Right renal cortex interstitium (tissue), 3 donors: ENCODE measurements at regions not wholly inside any gene's neighbourhood (a gene's known extent, or its start where the extent isn't known, plus 50 kb on each side); places are given as distances from the start of the nearest gene placed in this dataset.

Experiments used
- DNase-seq, 3 donors: peaks; one replicate each; pipeline ENCODE4 v3.0.0-alpha.2; 2013; ENCODE audit warnings: low read depth in 3 of 3, low spot score in 2 of 3

DNA sequence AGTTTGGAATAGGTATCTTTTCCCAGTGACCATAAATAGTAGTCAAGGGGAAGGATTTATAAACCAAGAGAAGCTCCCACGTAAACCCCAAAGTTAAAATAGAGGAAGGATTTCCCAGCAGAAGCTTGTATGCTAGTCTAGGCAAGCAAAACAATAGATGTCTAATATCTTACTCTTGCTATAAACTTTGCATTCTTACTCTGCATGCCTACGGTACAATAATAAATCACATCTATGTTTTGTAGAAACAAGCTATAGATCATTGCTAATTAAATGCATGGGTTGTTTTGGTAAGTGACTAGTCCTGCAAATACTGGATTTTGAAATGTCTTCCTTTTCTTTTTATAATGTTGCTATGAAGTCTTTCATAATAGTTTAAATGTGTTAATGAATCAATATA is 585.5 kb downstream of the INHBA start:
- no peak for DNase-seq

DNA sequence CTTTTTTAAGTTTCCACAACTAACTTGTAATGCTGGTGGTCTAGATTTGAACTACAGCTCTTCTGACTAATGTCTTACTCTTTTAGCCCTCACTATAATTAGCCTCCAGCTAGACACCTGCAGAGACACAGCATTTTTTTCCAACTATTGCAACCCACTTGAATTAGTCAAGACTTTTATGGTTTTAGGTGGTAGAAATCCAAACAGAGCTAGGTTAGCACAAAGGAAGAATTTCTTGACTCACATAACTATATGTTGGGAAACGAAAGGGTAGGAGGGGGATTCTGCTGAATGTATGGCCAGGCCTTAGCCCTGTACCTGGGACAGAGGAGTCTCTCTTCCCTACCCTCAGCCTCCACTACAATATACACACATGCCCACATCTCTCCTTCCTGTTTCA is 586.1 kb downstream of the INHBA start:
- DNase-seq: no peak

DNA sequence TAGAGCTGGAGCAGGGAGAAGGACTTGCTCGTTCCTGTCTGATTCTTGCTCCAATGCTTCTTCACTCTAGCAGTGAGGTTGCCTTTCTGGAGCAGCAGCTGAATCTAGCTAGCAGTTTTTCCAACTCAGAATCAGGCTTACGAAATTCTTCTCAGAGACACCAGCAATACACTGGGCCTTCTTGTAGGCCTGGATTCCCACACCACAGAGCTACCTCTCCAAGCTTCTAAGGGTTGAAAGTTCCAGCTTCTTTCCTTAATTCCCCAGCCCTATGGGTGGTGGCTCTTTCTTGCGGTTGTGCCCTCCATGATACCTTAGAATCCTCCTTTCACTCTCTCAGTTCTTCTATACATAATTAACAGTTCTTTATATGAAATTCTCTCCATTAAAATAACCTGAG is 586.6 kb downstream of the INHBA start:
- DNase-seq: no peak

DNA sequence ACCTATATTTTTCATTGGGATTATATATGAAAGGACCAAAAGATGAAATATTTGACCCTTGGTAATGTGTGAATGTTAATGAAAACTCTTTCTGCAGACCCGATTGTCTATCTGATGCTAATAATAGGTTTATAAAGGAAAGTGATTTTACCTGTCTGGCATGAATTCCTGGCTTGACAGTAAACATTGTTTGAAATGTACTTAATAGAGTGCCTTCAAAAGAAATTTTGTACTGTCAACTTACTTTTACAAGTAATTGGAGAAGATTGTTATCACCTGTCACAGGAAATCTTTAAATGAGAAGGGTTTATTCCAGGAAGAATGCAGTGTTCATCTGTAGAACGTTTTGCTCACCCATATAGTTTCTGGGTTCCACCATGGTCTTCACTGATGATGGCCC is 588.2 kb downstream of the INHBA start:
- no peak for DNase-seq

DNA sequence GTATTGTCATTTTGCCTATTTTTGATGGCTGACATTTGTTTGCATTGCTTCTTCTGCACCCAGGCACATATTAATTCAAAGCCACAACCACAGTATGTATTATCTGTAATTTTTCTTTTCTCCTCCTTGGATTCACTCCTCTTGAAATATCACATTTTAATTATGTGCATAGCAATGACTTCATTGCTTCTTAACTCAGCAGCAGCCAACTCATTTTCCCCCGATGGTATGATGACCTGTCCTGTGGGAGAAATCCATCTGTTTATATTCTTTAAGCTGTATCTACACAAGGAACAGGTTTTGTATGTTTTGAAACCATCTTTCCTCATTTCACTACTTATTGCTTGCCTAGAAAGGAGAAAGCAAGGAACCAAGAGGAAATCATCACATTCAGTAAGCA is 588.8 kb downstream of the INHBA start:
- DNase-seq: no peak

DNA sequence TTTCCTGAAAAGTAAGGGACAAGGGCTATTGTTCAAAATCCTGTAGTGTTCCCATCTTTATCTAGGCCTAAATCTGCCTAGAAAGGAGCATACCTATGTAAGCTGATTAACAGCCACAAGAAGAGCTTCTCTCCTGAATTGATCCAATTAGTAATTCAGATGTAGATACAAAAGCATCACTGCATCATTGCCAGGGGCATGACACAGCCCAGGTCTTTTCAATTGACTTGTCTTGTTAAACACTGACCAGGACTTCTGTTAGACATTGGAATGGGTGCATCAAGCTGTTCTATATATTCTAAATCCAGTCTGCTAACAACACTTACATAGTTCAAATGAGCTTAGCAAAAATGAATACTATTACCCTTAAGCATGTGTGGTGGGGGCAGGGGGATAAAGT is 589.2 kb downstream of the INHBA start:
- no peak for DNase-seq

DNA sequence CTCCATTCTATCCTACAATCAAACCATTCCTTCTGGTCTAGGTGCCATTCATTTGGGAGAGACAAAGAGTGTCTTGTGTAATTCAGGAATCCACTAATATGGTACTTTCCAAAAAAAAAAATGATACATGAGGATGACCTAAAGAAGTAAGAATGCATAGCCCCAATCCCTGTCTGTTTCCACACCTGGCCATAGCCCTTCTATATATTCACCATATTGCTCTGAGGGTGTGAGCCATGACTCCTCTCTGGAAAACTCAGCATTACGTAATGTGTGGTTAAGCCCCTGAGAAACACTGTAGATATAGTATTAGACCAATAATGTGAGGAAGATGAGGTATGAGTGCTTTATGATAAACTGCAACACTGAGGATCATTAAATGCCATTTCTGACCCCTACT is 592.7 kb downstream of the INHBA start:
- DNase-seq: no peak

DNA sequence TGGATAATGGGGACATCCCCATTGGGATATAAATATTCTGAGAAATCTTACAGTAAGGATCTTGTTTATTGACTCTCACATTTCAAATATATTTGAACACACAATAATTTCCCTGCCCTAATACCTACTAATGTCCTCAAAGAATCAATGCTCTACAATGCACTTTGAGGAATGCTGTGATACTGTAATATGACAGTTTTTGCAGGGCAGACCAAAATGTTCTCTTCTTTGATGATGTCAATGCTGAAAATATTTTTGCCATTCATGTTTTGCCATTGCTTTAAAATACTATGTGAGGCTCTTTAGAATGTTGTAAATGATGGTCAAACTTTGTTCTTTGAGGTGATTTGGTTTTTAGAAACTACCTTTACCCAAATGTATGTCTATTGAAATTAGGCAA is 594.1 kb downstream of the INHBA start:
- DNase-seq: no peak

DNA sequence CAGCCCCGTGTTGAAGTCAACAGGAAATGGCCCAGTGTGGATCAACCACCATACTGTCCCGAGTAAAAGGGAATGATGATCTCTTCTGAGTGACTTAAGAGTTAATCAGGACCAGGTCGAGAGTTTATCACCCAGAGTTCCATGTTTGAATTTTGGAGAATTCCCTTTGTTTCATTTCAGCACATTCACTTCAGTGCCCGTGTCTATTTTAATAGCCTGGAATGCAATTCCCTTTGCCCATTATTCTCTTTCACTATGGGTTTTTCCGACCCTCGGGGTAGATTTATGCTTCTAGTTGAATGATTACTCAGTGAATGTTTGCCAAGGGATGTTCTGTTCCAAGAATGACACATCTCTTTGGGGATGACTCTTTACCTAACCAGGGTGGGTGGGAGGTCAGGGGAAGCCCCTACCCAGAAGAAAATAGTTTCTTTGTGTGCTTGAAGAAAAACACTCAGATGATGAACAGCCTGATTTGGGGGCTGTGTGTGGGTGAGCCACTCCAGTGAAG is 594.9 kb downstream of the INHBA start:
- no peak for DNase-seq

DNA sequence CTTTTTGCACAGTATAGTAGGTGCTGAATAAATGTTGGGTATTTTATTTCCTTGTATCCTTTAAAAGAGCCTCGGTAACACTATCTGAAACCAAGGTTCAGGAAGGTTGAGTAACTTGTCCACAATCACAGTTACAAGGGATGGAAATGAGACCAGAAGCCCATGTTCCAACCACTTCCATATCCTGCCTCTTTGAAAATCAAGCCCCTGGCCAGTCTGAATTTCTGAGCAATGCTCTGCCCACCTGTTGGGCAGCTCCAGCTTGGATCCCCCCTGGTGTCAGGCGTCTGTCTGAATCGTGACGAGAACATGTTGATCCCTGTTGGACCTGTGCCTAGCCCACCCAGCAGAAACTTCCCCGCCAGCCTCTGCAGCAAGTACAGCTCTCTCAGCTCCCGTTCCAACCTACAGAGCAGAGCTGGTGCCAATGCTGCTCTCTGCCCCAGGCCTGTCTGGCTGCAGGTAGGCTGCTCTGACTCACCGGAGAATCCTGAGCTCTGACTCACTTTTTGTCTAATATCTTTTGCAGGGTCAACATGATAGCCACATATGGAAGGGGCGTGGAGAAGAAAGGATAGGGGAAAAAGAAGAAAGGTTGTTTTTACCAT is 595.5 kb downstream of the INHBA start:
- no peak for DNase-seq

DNA sequence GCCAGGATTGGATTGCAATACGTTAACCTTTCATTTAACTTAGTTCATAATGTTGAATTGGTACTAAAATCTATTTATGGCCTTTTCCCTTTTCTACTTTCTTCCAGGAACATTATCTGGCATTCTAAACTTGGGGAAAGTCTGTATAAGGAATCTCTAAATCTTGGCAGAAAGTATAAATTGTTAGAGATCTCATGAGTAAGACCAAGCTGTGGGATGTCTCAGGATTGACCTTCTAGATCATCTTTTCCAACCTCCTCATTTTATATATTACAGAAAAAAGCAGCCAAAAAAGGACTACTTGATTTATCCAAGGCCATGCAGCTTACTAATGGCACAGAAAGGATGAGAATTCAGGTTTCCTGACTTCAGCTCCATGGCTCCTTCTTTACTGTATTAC is 598.3 kb downstream of the INHBA start:
- DNase-seq: no peak

DNA sequence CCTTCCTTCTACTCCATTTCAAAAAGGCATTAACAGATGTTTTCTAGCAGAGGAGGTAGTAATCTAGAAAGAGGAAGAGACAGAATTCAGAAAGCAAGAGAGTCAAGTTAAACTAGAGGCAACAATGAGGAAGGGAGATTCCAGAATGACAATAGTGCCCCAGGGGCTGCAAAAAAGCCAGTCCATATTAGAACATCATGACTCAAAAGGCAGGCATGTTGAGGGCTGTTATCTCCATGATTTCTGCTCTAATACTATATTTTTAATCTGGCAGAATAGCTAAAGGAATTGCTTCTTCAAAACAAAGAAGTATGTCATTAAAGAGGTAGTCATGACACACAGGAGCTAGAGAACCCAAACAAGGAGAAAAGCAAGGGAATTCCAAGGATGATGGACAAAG is 599.6 kb downstream of the INHBA start:
- no peak for DNase-seq

DNA sequence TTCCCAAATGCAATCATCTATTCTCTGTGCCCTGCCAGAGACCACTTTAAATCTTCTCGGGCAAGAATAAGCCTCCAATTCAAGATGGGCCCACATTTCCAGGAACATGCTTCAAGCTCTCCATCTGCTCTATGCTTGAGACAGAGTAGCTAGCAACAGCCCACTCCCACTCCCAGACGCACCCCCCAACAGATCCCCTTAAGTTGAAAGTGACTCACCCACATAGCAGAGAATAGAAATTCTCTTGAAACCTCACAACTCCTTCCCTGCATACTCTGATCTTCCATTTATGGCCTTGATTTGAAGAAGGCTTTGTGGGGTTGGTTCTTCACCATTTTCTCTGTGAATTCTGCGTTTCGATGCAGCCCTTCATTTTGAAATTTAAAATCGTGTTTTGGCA is 604.0 kb downstream of the INHBA start:
- DNase-seq: no peak

DNA sequence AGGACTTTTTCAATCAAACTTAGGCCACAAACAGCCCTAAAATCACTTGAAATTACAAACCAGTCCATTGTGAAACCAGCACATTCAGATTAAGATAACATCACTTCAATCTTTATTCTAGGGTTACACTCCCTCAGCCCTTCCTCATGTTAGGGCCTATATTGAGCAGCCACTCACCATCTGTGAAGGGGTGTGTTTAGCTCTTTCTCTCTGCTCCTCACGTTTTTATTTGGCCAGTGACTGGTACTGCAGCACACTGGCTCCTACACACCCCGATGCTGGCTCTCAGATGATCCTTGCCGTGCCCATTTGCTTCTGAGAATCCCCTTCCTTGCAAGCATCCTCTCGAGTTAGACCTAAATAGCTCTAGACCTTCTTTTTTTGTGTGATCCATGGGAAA is 604.5 kb downstream of the INHBA start:
- DNase-seq: no peak

DNA sequence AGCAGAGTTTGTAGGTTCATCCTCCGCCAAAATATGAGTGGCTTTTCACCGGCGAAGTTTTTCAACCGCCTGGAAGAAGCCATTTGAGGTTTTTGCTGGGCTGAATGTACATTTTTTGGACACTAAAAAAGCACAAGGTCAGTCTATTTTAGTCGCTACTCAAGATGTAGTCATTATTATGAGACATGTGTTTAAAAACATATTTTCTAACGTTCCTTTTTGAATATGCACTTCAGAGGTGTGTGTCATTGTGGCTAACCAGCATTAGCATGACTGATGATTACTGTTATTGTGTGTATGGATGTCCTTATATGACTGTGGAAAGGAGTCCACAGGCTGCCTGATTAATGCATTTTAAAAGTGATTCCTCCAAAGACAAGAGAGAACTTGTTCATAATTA is 605.4 kb downstream of the INHBA start:
- DNase-seq: no peak

DNA sequence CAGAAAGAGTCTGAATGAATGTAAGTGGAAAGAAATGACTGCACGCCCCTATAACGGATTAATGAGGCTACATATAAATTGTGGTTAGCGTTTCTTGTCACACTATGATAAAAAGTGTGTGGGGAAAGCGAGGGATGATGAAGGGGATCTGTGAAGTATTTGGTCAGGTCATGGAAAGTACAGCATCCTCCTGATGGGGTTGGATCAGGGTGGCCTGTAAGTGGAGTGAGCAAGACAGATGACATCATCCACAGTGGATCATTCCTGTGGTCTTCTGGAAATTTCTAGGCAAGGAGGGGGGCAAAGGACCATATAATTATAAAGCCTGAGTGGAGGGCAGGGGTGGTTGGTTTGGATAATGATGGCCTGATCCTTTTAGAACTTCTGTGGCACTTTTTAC is 606.0 kb downstream of the INHBA start:
- no peak for DNase-seq

DNA sequence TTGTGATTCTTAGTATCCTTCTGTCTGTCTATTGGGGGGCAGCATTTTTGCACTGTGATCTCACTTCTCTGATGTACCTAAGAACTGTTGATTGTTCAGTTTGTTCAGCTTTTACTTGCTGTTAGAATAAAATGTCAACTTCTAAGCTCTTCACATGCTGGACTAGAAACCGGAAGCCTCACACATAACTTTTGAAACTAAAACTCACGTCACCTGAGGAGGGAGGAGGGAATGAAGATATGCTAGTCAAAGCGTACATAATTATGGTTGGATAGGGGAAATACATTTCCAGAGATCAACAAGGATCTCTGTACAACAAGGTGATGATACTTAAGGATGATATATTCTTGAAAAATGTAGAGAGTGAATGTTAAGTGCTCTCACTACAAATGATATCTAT is 609.7 kb downstream of the INHBA start:
- no peak for DNase-seq

DNA sequence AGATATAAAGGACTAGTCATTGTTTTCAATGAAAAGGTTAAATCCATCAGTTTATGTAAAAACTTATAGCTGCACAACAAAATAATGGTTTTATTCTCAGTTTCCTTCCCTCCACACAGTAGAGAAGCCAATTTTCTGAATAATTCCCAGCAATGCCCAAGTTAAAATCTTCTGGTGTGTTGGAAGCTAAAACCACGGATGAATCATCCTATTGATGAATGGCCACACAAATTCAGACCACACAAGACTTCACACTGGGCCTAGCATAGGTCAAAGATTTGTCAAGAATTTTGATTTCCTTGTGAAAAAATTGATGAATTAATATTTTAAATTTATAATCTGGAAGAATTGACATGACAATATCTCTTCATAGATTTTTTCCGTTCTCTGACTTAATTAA is 617.6 kb downstream of the INHBA start:
- no peak for DNase-seq

DNA sequence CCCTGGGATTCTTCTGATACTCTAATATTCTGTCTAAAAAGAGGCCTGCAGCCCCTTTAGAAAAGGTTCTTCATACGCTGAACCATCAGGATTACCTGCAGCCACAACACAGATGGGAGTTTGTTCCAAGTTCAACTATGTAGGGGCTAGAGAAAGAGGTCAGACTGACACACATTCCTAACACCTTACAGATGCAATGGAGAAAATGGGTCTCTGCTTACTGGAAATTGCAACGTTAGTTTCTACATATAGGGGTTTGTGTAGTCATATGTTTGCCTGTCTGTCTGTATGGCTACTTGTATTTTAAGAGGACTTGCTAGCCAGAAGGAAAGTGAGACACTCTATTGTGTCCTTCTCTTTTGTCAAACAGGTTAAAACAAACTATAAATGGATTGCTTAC is 618.5 kb downstream of the INHBA start:
- no peak for DNase-seq

DNA sequence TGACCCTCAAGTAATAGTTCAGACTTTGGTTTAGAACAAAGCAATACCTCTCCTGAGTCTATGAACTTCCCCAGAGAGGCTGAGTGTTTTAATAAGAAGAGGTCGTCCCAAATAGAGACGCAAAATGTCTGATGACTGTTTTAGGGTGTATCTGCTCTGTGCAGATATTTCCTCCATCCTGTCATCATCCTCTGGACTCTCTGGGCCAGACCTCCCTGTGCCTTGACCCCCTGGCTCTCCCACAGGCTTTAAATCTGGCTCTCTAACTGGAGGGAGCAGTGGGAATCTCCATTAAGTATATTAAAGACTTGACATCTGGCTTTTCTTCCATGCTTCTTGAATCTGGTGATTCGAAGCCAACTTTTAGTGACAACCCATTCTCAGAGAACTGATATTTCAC is 633.3 kb downstream of the INHBA start:
- no peak for DNase-seq

DNA sequence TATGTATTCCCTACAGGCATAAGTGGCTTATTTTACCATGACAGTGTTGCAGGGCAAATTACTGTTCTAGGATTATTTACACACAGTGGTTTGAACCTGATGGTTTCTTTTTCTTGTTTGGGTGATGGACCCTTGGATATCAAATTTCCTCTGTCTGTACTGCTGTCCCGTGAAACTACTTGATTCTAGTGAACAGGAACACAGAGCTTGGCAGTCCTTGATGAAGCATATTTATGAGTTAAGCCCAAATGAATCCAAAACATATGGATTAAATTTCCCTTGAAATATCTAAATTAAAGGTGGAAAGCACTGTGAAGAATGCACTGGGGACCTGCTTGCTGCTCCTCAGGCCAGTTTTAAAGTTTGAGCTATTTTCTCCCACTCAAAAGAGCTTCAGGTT is 635.3 kb downstream of the INHBA start:
- no peak for DNase-seq

DNA sequence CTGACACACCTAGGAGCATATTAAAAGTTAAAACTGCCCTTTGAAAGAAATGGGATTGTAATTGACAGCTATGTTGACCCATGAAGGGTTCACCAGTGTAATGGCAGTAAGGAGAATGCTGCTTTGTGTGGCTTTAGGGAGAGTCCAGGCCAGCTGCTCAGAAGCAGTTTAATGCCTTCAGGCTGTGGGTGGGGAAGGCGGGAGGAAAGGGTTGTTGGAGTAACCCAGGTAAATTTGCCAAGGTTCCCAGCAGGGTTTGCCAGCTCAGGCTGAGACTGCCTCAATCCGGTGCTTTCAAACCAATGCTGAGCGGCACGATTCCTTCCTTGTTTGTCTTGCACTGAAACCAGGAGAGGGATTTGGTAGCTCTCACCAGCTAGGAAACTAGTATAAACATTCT is 637.2 kb downstream of the INHBA start:
- DNase-seq: no peak

DNA sequence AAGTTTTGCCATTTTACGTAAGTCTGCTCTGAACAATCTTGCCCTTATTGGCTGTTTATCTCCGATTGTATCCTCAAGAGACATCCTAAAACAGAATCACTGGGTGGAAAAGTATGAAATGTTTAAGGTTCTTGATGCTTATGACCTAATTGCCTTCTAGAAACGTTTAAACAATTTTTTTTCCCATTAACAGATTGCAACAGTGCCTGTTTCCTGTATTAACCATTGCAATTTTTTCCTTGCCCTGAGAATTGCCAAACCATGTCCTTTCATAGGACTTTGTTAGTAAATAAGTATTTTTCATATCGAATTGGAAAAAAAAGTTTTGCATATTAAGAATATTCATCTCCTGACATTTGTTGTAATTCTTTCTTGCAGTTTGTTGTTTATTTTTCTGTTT is 639.8 kb downstream of the INHBA start:
- DNase-seq: no peak
